ENCODE measurements at regions not wholly inside any gene's neighbourhood (a gene's known extent, or its start where the extent isn't known, plus 50 kb on each side); places are given as distances from the start of the nearest gene placed in this dataset.

- no TSS peak for BruUV-seq (replicated peaks)
- POLR2A ChIA-PET, result no interaction called here
- H3K4me1 ChIP-seq (ENCODE audit: control insufficient read depth in 1 of 2, insufficient read depth in 2 of 2, low read length in 2 of 2), result no peaks in the 10 kb centered on the region
- no peaks in the 10 kb centered on the region for H3K36me3 ChIP-seq (ENCODE audit: control insufficient read depth in 1 of 2, insufficient read depth in 2 of 2, low read length in 2 of 2)
- H3K4me2 ChIP-seq (ENCODE audit: low read length), result no peak overlapping the region
- H3K4me3 ChIP-seq (replicated peaks in 1 of 2; ENCODE audit: low read depth in 1 of 2, low read length in 2 of 2), result no peak overlapping the region
- CTCF ChIA-PET, result no interaction called here
- H4K20me1 ChIP-seq (ENCODE audit: insufficient read depth), result no peaks in the 10 kb centered on the region
- no peak overlapping the region for H3K27ac ChIP-seq (ENCODE audit: low read depth, low read length)
- ATAC-seq, result no peak
- no peak overlapping the region for H2AFZ ChIP-seq (ENCODE audit: low read depth, low read length, poor library complexity, severe bottlenecking)
- H3K79me2 ChIP-seq (ENCODE audit: insufficient read depth, low read length), result no peaks in the 10 kb centered on the region
- H3K9me3 ChIP-seq (ENCODE audit: control insufficient read depth in 1 of 2, insufficient read depth in 1 of 2, low read depth in 1 of 2, low read length in 2 of 2), result peaks cover 0 to 4% of the 10 kb centered on the region in 2 experiments; a peak in 2 of 4 replicates
- no peak for DNase-seq (ENCODE audit: low read depth, low spot score)
- TF ChIP-seq CEBPB (IDR thresholded peaks at IDR 0.05; ENCODE audit: low read depth), result no peak
- TF ChIP-seq CTCF (IDR thresholded peaks at IDR 0.05 in 2 of 3, conservative IDR thresholded peaks at IDR 0.05 in 1 of 3; ENCODE audit: borderline replicate concordance in 1 of 3, insufficient read depth in 1 of 3, low read depth in 2 of 3, low read length in 2 of 3), result no peak
- TF ChIP-seq CBX3 (IDR thresholded peaks at IDR 0.05; ENCODE audit: low read depth), result no peak
- no peak for TF ChIP-seq ATF3 (IDR thresholded peaks at IDR 0.05)
- no peak for TF ChIP-seq EGR1 (IDR thresholded peaks at IDR 0.05; ENCODE audit: low read depth)
- TF ChIP-seq EZH2phosphoT487 (IDR thresholded peaks at IDR 0.05; ENCODE audit: borderline replicate concordance), result no peak
- TF ChIP-seq FOSL1 (IDR thresholded peaks at IDR 0.05; ENCODE audit: low read depth), result no peak
- no peak for TF ChIP-seq EZH2 (IDR thresholded peaks at IDR 0.05)
- TF ChIP-seq MAX (IDR thresholded peaks at IDR 0.05), result no peak
- no peak for TF ChIP-seq POLR2A (IDR thresholded peaks at IDR 0.05; ENCODE audit: borderline replicate concordance, extremely low read depth, insufficient read depth, insufficient read length)
- no peak for TF ChIP-seq POLR2AphosphoS5 (IDR thresholded peaks at IDR 0.05; ENCODE audit: low read depth, low read length)
- TF ChIP-seq SRF (IDR thresholded peaks at IDR 0.05; ENCODE audit: low read depth), result no peak
- no peak for TF ChIP-seq RAD21 (IDR thresholded peaks at IDR 0.05; ENCODE audit: low read depth)
- no peak for TF ChIP-seq ELF1 (IDR thresholded peaks at IDR 0.05; ENCODE audit: borderline replicate concordance, low read depth)
- TF ChIP-seq YY1 (IDR thresholded peaks at IDR 0.05; ENCODE audit: extremely low read depth, insufficient replicate concordance, low read depth, low read length), result no peak
- TF ChIP-seq REST (IDR thresholded peaks at IDR 0.05; ENCODE audit: low read depth), result no peak
- no peak for TF ChIP-seq SP1 (IDR thresholded peaks at IDR 0.05; ENCODE audit: low read depth)
- RAD21 ChIA-PET (ENCODE audit: low non-redundant PET in 1 of 2, low total read pairs in 2 of 2, uncharacterized antibody in 2 of 2, unreplicated experiment in 2 of 2), result no interaction called here
- no peaks in the 10 kb centered on the region for H3K9me2 ChIP-seq (ENCODE audit: insufficient read depth)
- no peak overlapping the region for H3K9ac ChIP-seq (ENCODE audit: low read length)
- intact Hi-C loops (cut with micrococcal nuclease), result no loop called here
- H3K27me3 ChIP-seq (ENCODE audit: insufficient read depth, low read length), result no peaks in the 10 kb centered on the region
Measured at GRCh38 chr6:23073821-23074220, 504.5 kb downstream of the HDGFL1 start.
